Tibial artery (tissue), 4 donors: ENCODE measurements at regions not wholly inside any gene's neighbourhood (a gene's known extent, or its start where the extent isn't known, plus 50 kb on each side); places are given as distances from the start of the nearest gene placed in this dataset.
A peak's percentile ranks its signal among the peaks of the same experiment; 100 is the strongest.
"Not testable (repeated sequence)": the region's sequence is repeated elsewhere in the genome, so short reads cannot be mapped to it uniquely, and the experiment has no call there.

Source experiments
- DNase-seq, 2 donors: peaks; one replicate each; pipeline ENCODE4 v3.0.0-alpha.2; 2019
- H3K27ac ChIP-seq, 2 donors: fragments of 200-600 bp; sonication (generic) in 1 of 2; 1 replicate in 1 of 2; 2 replicates in 1 of 2; pipeline ENCODE4 v1.5.1; 2018 to 2019; ENCODE audit warnings: mild to moderate bottlenecking in 1 of 2
- H3K27me3 ChIP-seq, 2 donors: fragments of 200-600 bp; sonication (generic) in 1 of 2; one replicate each; pipeline versions ENCODE4 v1.5.1 to v1.6.0; 2016 to 2019
- H3K36me3 ChIP-seq, 3 donors: fragments of 200-600 bp; sonication (generic) in 2 of 3; one replicate each; pipeline ENCODE4 v1.5.1; 2016 to 2019; ENCODE audit warnings: mild to moderate bottlenecking in 2 of 3
- H3K4me1 ChIP-seq, 4 donors: fragments of 200-600 bp; sonication (generic) in 2 of 4; 1 replicate in 3 of 4; 2 replicates in 1 of 4; pipeline ENCODE4 v1.5.1; 2016 to 2019
- H3K4me3 ChIP-seq, 2 donors: fragments of 200-600 bp; sonication (generic) in 1 of 2; 1 replicate in 1 of 2; 2 replicates in 1 of 2; pipeline ENCODE4 v1.5.1; 2018 to 2019; ENCODE audit warnings: mild to moderate bottlenecking in 2 of 2
- H3K9me3 ChIP-seq, 3 donors: fragments of 200-600 bp; sonication (generic) in 1 of 3; one replicate each; pipeline ENCODE4 v1.5.1; 2016 to 2019
- intact Hi-C: fragments of 100-400 bp; cut with DNase I; formaldehyde crosslinking; loops from one replicate; pipeline ENCODE4 v1.15.0; 2023; ENCODE audit warnings: low total_unique reads
- TF ChIP-seq, protein P1 (sequence below), 2 experiments: fragments of 200-600 bp in 1 of 2; fragments of 450-650 bp in 1 of 2; IDR thresholded peaks; one replicate each; pipeline ENCODE4 v1.5.1; 2017 to 2019; ENCODE audit warnings: antibody characterized with exemption in 2 of 2, mild to moderate bottlenecking in 1 of 2, moderate library complexity in 1 of 2

GRCh38 chr2:72023678-72024390, 123.8 kb downstream of the CYP26B1 start:
- intact Hi-C loops: no loop called here
- DNase-seq: peak; percentile 11 to 34
- H3K9me3 ChIP-seq: no peaks in the 10 kb centered on the region
- H3K36me3 ChIP-seq: no peaks in the 10 kb centered on the region
- peaks cover 0 to 4% of the 10 kb centered on the region in 2 donors for H3K27me3 ChIP-seq
- H3K4me1 ChIP-seq: no peaks in the 10 kb centered on the region
- TF ChIP-seq, protein P1, sequence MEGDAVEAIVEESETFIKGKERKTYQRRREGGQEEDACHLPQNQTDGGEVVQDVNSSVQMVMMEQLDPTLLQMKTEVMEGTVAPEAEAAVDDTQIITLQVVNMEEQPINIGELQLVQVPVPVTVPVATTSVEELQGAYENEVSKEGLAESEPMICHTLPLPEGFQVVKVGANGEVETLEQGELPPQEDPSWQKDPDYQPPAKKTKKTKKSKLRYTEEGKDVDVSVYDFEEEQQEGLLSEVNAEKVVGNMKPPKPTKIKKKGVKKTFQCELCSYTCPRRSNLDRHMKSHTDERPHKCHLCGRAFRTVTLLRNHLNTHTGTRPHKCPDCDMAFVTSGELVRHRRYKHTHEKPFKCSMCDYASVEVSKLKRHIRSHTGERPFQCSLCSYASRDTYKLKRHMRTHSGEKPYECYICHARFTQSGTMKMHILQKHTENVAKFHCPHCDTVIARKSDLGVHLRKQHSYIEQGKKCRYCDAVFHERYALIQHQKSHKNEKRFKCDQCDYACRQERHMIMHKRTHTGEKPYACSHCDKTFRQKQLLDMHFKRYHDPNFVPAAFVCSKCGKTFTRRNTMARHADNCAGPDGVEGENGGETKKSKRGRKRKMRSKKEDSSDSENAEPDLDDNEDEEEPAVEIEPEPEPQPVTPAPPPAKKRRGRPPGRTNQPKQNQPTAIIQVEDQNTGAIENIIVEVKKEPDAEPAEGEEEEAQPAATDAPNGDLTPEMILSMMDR (IDR thresholded peaks at IDR 0.05): no peak
- H3K27ac ChIP-seq: no peak overlapping the region
- H3K4me3 ChIP-seq: no peak overlapping the region

- intact Hi-C loops, H3K36me3 ChIP-seq: not testable (repeated sequence)
- peak in 1 of 2 donors; percentile 43 for DNase-seq
Observed at GRCh38 chr2:72021371-72021770, 126.3 kb downstream of the CYP26B1 start.

GRCh38 chr2:72015266-72015665, 132.4 kb downstream of the CYP26B1 start:
- Histone ChIP-seq H3K4me3 (no peak overlapping the region), H3K27ac (no peak overlapping the region), H3K36me3 (no peaks in the 10 kb centered on the region), H3K27me3 (peaks cover 0 to 16% of the 10 kb centered on the region in 2 donors), H3K9me3 (no peaks in the 10 kb centered on the region), H3K4me1 (no peaks in the 10 kb centered on the region)
- intact Hi-C loops: no loop called here
- no peak for DNase-seq
- TF ChIP-seq, protein P1 (IDR thresholded peaks at IDR 0.05): no peak

More at GRCh38 chr2:72021371-72021770, 126.3 kb downstream of the CYP26B1 start:
- H3K27me3 ChIP-seq, H3K27ac ChIP-seq, H3K4me1 ChIP-seq, H3K9me3 ChIP-seq, H3K4me3 ChIP-seq: not testable (repeated sequence)

DNA sequence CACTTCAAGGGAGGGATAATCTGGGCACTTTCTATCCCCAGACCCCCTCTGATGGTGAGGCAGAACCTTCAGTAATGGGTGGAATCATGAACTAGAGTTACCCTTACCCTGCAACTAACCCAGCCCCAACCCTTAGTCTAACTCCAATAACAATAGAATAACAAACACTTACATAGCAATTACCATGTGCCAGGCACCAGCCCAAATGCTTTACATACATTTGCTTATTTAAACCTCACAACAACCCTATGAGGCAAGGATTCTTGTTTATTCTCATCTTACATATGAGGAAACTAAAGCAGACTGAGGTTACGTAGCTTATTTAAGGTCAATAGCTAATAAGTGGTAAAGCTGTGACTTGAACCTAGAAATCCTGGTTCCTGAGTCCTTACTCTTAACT, 132.8 kb downstream of the CYP26B1 start:
- TF ChIP-seq, protein P1 (IDR thresholded peaks at IDR 0.05): no peak
- Histone ChIP-seq H3K27ac (no peak overlapping the region), H3K36me3 (no peaks in the 10 kb centered on the region), H3K4me1 (no peaks in the 10 kb centered on the region), H3K4me3 (no peak overlapping the region), H3K27me3 (peaks cover 0 to 16% of the 10 kb centered on the region in 2 donors), H3K9me3 (no peaks in the 10 kb centered on the region)
- peak in 1 of 2 donors; percentile 11 for DNase-seq
- intact Hi-C loops: no loop called here

GRCh38 chr2:72013726-72014125, 133.9 kb downstream of the CYP26B1 start:
- TF ChIP-seq, protein P1 (IDR thresholded peaks at IDR 0.05): no peak
- H3K36me3 ChIP-seq: no peaks in the 10 kb centered on the region
- H3K27ac ChIP-seq: no peak overlapping the region

GRCh38 chr2:72012886-72013574, 134.6 kb downstream of the CYP26B1 start:
- peak in 1 of 2 donors; percentile 51 for DNase-seq
- Histone ChIP-seq H3K4me3 (no peak overlapping the region), H3K4me1 (no peaks in the 10 kb centered on the region), H3K36me3 (no peaks in the 10 kb centered on the region), H3K27ac (no peak overlapping the region), H3K9me3 (no peaks in the 10 kb centered on the region), H3K27me3 (peaks cover 0 to 16% of the 10 kb centered on the region in 2 donors)
- intact Hi-C loops: no loop called here
- TF ChIP-seq, protein P1 (IDR thresholded peaks at IDR 0.05): no peak

More at GRCh38 chr2:72013726-72014125, 133.9 kb downstream of the CYP26B1 start:
- Histone ChIP-seq H3K27me3 (peaks cover 0 to 16% of the 10 kb centered on the region in 2 donors), H3K4me1 (no peaks in the 10 kb centered on the region), H3K4me3 (no peak overlapping the region), H3K9me3 (no peaks in the 10 kb centered on the region)
- no peak for DNase-seq
- intact Hi-C loops: no loop called here
